ENCODE measurements at regions not wholly inside any gene's neighbourhood (a gene's known extent, or its start where the extent isn't known, plus 50 kb on each side); places are given as distances from the start of the nearest gene placed in this dataset.

DNA sequence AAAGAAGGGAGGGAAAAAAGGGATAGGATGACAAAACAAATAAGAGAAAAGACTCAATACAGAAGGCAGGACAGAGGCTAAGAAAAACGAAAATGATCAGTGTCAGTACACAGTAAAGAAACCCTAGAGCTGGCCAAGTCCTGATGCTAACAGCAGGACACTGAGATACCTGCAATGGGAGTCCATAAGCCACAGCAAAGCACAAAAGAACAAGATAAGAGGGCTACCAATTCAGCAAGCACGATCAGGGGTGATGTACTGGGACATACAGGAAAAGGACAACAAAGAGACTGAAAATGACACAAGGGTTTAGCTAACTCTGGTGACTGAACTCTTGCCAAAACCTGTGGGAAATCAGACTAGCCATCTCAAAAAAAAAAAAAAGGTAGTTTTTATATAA, 1072.6 kb upstream of the COX7C start:
- no peak for TF ChIP-seq POLR2A (IDR thresholded peaks at IDR 0.05)
- TF ChIP-seq POLR2AphosphoS5 (IDR thresholded peaks at IDR 0.05) = no peak
- TF ChIP-seq, protein P1, sequence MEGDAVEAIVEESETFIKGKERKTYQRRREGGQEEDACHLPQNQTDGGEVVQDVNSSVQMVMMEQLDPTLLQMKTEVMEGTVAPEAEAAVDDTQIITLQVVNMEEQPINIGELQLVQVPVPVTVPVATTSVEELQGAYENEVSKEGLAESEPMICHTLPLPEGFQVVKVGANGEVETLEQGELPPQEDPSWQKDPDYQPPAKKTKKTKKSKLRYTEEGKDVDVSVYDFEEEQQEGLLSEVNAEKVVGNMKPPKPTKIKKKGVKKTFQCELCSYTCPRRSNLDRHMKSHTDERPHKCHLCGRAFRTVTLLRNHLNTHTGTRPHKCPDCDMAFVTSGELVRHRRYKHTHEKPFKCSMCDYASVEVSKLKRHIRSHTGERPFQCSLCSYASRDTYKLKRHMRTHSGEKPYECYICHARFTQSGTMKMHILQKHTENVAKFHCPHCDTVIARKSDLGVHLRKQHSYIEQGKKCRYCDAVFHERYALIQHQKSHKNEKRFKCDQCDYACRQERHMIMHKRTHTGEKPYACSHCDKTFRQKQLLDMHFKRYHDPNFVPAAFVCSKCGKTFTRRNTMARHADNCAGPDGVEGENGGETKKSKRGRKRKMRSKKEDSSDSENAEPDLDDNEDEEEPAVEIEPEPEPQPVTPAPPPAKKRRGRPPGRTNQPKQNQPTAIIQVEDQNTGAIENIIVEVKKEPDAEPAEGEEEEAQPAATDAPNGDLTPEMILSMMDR (IDR thresholded peaks at IDR 0.05) = no peak
